ENCODE measurements at regions not wholly inside any gene's neighbourhood (a gene's known extent, or its start where the extent isn't known, plus 50 kb on each side); places are given as distances from the start of the nearest gene placed in this dataset.

- no peak overlapping the region for H3K4me3 ChIP-seq (replicated peaks; ENCODE audit: low read depth, low read length)
- TF ChIP-seq CTCF (IDR thresholded peaks at IDR 0.05; ENCODE audit: low read length, missing control alignments): no peak
- no peak for DNase-seq (ENCODE audit: low read depth)
Measured at GRCh38 chr1:229828461-229828860, 202.4 kb downstream of the URB2 start.

GRCh38 chr1:229832695-229833094, 206.6 kb downstream of the URB2 start:
- DNase-seq (ENCODE audit: low read depth): no peak
- no peak for TF ChIP-seq CTCF (IDR thresholded peaks at IDR 0.05; ENCODE audit: low read length, missing control alignments)
- H3K4me3 ChIP-seq (replicated peaks; ENCODE audit: low read depth, low read length): no peak overlapping the region

GRCh38 chr1:229834230-229834629, 208.2 kb downstream of the URB2 start:
- H3K4me3 ChIP-seq (replicated peaks; ENCODE audit: low read depth, low read length): no peak overlapping the region
- no peak for DNase-seq (ENCODE audit: low read depth)
- no peak for TF ChIP-seq CTCF (IDR thresholded peaks at IDR 0.05; ENCODE audit: low read length, missing control alignments)

GRCh38 chr1:229835226-229835625, 209.2 kb downstream of the URB2 start:
- no peak for DNase-seq (ENCODE audit: low read depth)
- TF ChIP-seq CTCF (IDR thresholded peaks at IDR 0.05; ENCODE audit: low read length, missing control alignments): no peak
- H3K4me3 ChIP-seq (replicated peaks; ENCODE audit: low read depth, low read length): no peak overlapping the region

GRCh38 chr1:229836324-229836723, 210.3 kb downstream of the URB2 start:
- no peak for TF ChIP-seq CTCF (IDR thresholded peaks at IDR 0.05; ENCODE audit: low read length, missing control alignments)

GRCh38 chr1:229838204-229838603, 212.2 kb downstream of the URB2 start:
- H3K4me3 ChIP-seq (replicated peaks; ENCODE audit: low read depth, low read length): no peak overlapping the region
- DNase-seq (ENCODE audit: low read depth): no peak
- no peak for TF ChIP-seq CTCF (IDR thresholded peaks at IDR 0.05; ENCODE audit: low read length, missing control alignments)

More at GRCh38 chr1:229836324-229836723, 210.3 kb downstream of the URB2 start:
- H3K4me3 ChIP-seq (replicated peaks; ENCODE audit: low read depth, low read length): no peak overlapping the region
- no peak for DNase-seq (ENCODE audit: low read depth)

- no peak overlapping the region for H3K4me3 ChIP-seq (replicated peaks; ENCODE audit: low read depth, low read length)
- DNase-seq (ENCODE audit: low read depth): no peak
- no peak for TF ChIP-seq CTCF (IDR thresholded peaks at IDR 0.05; ENCODE audit: low read length, missing control alignments)
Measured at GRCh38 chr1:229839800-229840199, 213.8 kb downstream of the URB2 start.
